Immature natural killer cell (primary cell): ENCODE measurements at regions not wholly inside any gene's neighbourhood (a gene's known extent, or its start where the extent isn't known, plus 50 kb on each side); places are given as distances from the start of the nearest gene placed in this dataset.

Experiments used
- DNase-seq, 3 donors: peaks; one replicate each; pipeline ENCODE4 v3.0.0; 2022; ENCODE audit warnings: mixed read lengths in 1 of 3
- H3K27ac Mint-ChIP-seq, 6 donors: one replicate each; pipeline ENCODE4 v1.8.0; 2020; ENCODE audit warnings: mixed read lengths in 6 of 6, mild to moderate bottlenecking in 5 of 6, inconsistent platforms in 4 of 6, moderate library complexity in 3 of 6
- H3K27me3 Mint-ChIP-seq, 3 donors: one replicate each; pipeline ENCODE4 v1.8.0; 2020 to 2021; ENCODE audit warnings: low read depth in 3 of 3, mild to moderate bottlenecking in 3 of 3, mixed read lengths in 3 of 3, moderate library complexity in 3 of 3, inconsistent platforms in 1 of 3
- H3K36me3 Mint-ChIP-seq, 3 donors: one replicate each; pipeline ENCODE4 v1.8.0; 2020; ENCODE audit warnings: mixed read lengths in 3 of 3, inconsistent platforms in 2 of 3, mild to moderate bottlenecking in 2 of 3
- H3K4me1 Mint-ChIP-seq, 2 donors: one replicate each; pipeline ENCODE4 v1.8.0; 2020; ENCODE audit warnings: inconsistent platforms in 2 of 2, mild to moderate bottlenecking in 2 of 2, mixed read lengths in 2 of 2, moderate library complexity in 1 of 2
- H3K4me3 Mint-ChIP-seq, 5 donors: one replicate each; pipeline ENCODE4 v1.8.0; 2020; ENCODE audit warnings: mild to moderate bottlenecking in 5 of 5, mixed read lengths in 5 of 5, inconsistent platforms in 3 of 5, moderate library complexity in 3 of 5
- H3K9me3 Mint-ChIP-seq, 6 donors: one replicate each; pipeline ENCODE4 v1.8.0; 2020; ENCODE audit warnings: mild to moderate bottlenecking in 6 of 6, mixed read lengths in 6 of 6, inconsistent platforms in 4 of 6, moderate library complexity in 3 of 6

GRCh38 chr13:50115695-50116094 is 100.5 kb downstream of the KCNRG start:
- no peaks in the 10 kb centered on the region for H3K9me3 Mint-ChIP-seq
- peaks cover 0 to 8% (median 0%) of the 10 kb centered on the region in 3 donors for H3K36me3 Mint-ChIP-seq
- H3K27me3 Mint-ChIP-seq = no peaks in the 10 kb centered on the region
- DNase-seq = no peak
- H3K4me1 Mint-ChIP-seq = peaks cover 2 to 30% of the 10 kb centered on the region in 2 donors
- no peak overlapping the region for H3K27ac Mint-ChIP-seq
- H3K4me3 Mint-ChIP-seq = no peak overlapping the region

- Mint-ChIP-seq H3K9me3 (no peaks in the 10 kb centered on the region), H3K4me1 (peaks cover 2 to 29% of the 10 kb centered on the region in 2 donors), H3K27me3 (no peaks in the 10 kb centered on the region), H3K36me3 (peaks cover 0 to 8% (median 0%) of the 10 kb centered on the region in 3 donors), H3K27ac (no peak overlapping the region), H3K4me3 (no peak overlapping the region)
- no peak for DNase-seq
Observed at GRCh38 chr13:50116430-50116973, 101.3 kb downstream of the KCNRG start.

DNA sequence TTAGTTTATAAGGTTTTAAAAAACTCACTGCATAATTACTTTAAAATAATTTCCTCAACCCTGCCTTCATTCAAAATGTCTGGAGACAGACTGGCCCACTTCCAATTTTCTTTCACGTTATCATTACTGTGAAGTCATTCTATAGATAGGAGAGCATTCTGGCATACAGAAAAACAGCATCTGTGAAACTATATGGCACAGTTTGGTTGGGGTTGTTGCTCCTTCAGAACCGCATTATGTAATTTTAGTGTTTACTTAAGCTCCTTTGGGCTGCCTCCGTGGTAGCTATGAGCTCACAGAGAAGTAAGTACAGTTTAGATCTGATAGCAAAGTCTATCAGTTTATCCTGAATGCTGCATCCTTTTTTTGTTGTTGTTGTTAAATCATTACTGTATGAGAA is 104.3 kb downstream of the KCNRG start:
- no peak overlapping the region for H3K27ac Mint-ChIP-seq
- peaks cover 22 to 47% of the 10 kb centered on the region in 2 donors for H3K4me1 Mint-ChIP-seq
- H3K4me3 Mint-ChIP-seq = no peak overlapping the region
- peaks cover 5 to 12% (median 8%) of the 10 kb centered on the region in 3 donors for H3K27me3 Mint-ChIP-seq
- no peaks in the 10 kb centered on the region for H3K9me3 Mint-ChIP-seq
- DNase-seq = no peak
- peaks cover 0 to 8% (median 0%) of the 10 kb centered on the region in 3 donors for H3K36me3 Mint-ChIP-seq

DNA sequence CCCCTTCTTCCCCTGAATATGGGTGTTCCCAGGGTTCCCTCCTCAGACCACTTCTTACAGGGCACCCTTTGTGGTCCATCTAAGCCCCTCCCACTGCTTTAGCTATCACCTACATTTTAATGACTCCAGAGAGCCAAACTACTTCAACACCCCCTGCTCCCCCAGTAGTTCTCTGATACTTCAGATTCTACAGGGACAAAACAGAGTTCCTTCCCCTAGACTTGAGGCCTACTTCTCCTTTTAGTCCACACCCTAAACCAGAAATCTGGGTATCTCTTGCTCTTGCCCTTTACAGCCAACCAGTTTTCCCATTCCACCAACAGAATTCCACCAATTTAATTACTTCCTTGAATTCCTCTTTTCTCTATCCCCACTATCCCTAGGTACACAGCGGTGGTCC is 107.2 kb downstream of the KCNRG start:
- Mint-ChIP-seq H3K4me3 (peak overlapping the region in 2 of 5 donors; percentile 89 to 90), H3K9me3 (peaks cover 0 to 2% (median 0%) of the 10 kb centered on the region in 6 donors), H3K27ac (peak overlapping the region; percentile 92 to 99 (median 96)), H3K4me1 (peaks cover 34 to 56% of the 10 kb centered on the region in 2 donors), H3K36me3 (peaks cover 0 to 4% (median 0%) of the 10 kb centered on the region in 3 donors), H3K27me3 (peaks cover 10 to 29% (median 23%) of the 10 kb centered on the region in 3 donors)
- DNase-seq = no peak

DNA sequence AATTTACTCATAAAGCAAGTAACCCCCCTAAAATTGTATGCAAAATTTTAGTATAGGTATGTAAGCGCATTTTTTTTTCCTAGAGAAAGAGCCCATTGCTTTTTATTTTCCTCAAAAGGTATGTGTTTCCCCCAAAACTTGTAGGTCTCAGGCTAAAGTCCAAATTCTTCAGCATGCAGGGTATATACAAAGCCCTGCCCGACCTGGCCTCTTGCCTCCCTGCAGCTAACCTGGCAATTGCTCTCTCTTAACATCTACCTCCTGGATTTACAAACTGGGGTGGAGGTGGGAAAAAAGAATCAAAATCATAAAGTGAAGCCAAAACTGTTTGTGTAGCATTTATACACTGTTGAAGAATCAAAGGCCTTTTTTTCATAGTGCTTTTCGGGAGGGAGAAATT is 107.8 kb downstream of the KCNRG start:
- peaks cover 10 to 29% (median 23%) of the 10 kb centered on the region in 3 donors for H3K27me3 Mint-ChIP-seq
- H3K4me1 Mint-ChIP-seq = peaks cover 34 to 57% of the 10 kb centered on the region in 2 donors

DNA sequence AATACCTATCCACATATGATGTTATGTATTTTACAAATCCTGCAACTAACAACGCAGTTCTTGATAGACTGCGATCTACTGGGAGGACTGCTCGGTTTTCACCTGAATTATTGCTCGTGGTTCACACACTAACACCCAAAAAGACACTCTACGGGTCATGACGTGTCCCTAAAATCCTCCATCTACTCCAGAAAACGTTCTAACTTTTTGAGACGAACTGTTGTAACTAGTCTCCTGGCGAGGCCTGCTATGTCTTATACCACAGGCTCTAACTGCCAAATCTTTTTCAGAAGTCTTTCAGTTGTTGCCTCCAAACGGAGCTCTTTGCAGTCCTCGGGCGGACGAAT is 108.2 kb downstream of the KCNRG start:
- peak overlapping the region; percentile 92 to 99 (median 96) for H3K27ac Mint-ChIP-seq
- peaks cover 0 to 2% (median 0%) of the 10 kb centered on the region in 6 donors for H3K9me3 Mint-ChIP-seq
- peak overlapping the region; percentile 89 to 97 (median 90) for H3K4me3 Mint-ChIP-seq
- H3K27me3 Mint-ChIP-seq = peaks cover 10 to 32% (median 28%) of the 10 kb centered on the region in 3 donors
- H3K36me3 Mint-ChIP-seq = peaks cover 0 to 4% (median 0%) of the 10 kb centered on the region in 3 donors
- no peak for DNase-seq
- H3K4me1 Mint-ChIP-seq = peaks cover 34 to 55% of the 10 kb centered on the region in 2 donors

More for the DNA sequence above, 107.8 kb downstream of the KCNRG start:
- H3K4me3 Mint-ChIP-seq = peak overlapping the region; percentile 89 to 97 (median 90)
- H3K27ac Mint-ChIP-seq = peak overlapping the region; percentile 92 to 99 (median 96)
- no peak for DNase-seq
- H3K36me3 Mint-ChIP-seq = peaks cover 0 to 4% (median 0%) of the 10 kb centered on the region in 3 donors
- peaks cover 0 to 2% (median 0%) of the 10 kb centered on the region in 6 donors for H3K9me3 Mint-ChIP-seq

DNA sequence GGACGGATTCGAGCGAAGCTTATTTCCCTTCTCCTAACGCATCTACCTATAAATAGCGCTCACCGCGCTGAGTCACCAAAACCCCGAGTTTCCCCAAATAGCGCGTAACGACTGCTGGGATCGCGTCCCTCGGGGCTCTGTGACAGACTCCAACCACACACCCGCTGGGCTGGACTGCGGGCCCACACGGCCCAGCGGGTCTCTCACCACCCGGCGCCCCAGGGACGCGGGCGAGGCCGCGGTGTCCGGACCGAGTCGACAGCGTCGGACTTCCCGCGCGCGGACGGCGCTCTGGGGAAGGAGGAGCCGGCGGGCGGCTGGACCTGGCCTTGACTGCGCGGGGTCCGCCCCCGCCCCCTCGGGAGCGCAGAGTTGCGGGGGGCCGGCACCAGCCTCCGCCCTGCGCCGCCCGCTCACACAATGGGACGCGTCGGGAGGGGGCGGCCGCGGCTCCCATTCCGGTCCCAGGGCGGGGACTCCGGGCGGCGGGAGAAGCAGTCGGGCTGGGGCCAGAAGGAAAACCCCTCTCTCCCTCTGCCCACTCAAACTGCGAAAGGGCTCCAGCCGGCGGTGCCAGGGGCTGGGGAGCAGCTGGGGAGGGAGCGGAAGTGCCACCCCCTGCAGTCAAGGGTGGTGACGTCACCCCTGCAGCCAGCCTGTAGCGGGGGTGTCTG is 108.8 kb downstream of the KCNRG start:
- Mint-ChIP-seq H3K36me3 (peaks cover 0 to 4% (median 0%) of the 10 kb centered on the region in 3 donors), H3K27ac (peak overlapping the region; percentile 92 to 99 (median 96)), H3K4me3 (peak overlapping the region; percentile 89 to 97 (median 90)), H3K27me3 (peaks cover 14 to 36% (median 33%) of the 10 kb centered on the region in 3 donors), H3K9me3 (peaks cover 0 to 2% (median 0%) of the 10 kb centered on the region in 6 donors), H3K4me1 (peaks cover 34 to 53% of the 10 kb centered on the region in 2 donors)
- DNase-seq = peak; percentile 76 to 80 (median 79)

GRCh38 chr13:50124536-50125303 is 109.5 kb downstream of the KCNRG start:
- Mint-ChIP-seq H3K4me3 (peak overlapping the region; percentile 83 to 92 (median 87)), H3K27me3 (peaks cover 18 to 43% (median 36%) of the 10 kb centered on the region in 3 donors), H3K36me3 (no peaks in the 10 kb centered on the region), H3K4me1 (peaks cover 39 to 55% of the 10 kb centered on the region in 2 donors), H3K27ac (peak overlapping the region; percentile 74 to 96 (median 90)), H3K9me3 (peaks cover 0 to 2% (median 0%) of the 10 kb centered on the region in 6 donors)
- DNase-seq = peak; percentile 94 to 96 (median 95)

DNA sequence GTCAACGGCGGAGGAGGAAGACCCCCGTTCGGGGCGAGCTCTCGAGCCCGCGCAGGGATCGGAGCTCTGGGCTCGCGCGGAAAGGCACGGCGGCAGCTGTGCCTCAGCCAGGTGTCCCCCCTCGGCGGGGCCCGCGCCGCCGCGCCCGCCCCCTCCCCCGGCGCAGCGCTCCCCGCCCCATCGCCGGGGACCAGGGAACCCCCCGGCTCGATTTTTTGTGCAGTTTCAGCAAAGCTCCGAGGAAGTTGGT is 110.0 kb downstream of the KCNRG start:
- Mint-ChIP-seq H3K36me3 (no peaks in the 10 kb centered on the region), H3K27me3 (peaks cover 21 to 48% (median 38%) of the 10 kb centered on the region in 3 donors), H3K4me1 (peaks cover 43 to 58% of the 10 kb centered on the region in 2 donors), H3K4me3 (peak overlapping the region; percentile 83 to 92 (median 87)), H3K9me3 (peaks cover 0 to 2% (median 0%) of the 10 kb centered on the region in 6 donors), H3K27ac (peak overlapping the region; percentile 74 to 96 (median 88))
- peak in 1 of 3 donors; percentile 67 for DNase-seq

GRCh38 chr13:50125554-50126262 is 110.5 kb downstream of the KCNRG start:
- peak; percentile 74 to 76 (median 75) for DNase-seq
- Mint-ChIP-seq H3K27ac (peak overlapping the region; percentile 91 to 96 (median 94)), H3K4me1 (peaks cover 47 to 58% of the 10 kb centered on the region in 2 donors), H3K36me3 (no peaks in the 10 kb centered on the region), H3K9me3 (peaks cover 0 to 2% (median 0%) of the 10 kb centered on the region in 6 donors), H3K4me3 (peak overlapping the region; percentile 87 to 98 (median 90)), H3K27me3 (peaks cover 24 to 52% (median 42%) of the 10 kb centered on the region in 3 donors)

- H3K4me3 Mint-ChIP-seq = peak overlapping the region; percentile 85 to 98 (median 90)
- H3K36me3 Mint-ChIP-seq = no peaks in the 10 kb centered on the region
- H3K4me1 Mint-ChIP-seq = peaks cover 54 to 61% of the 10 kb centered on the region in 2 donors
- H3K27me3 Mint-ChIP-seq = peaks cover 32 to 60% (median 49%) of the 10 kb centered on the region in 3 donors
- peak overlapping the region; percentile 91 to 95 (median 92) for H3K27ac Mint-ChIP-seq
- peaks cover 0 to 2% (median 0%) of the 10 kb centered on the region in 6 donors for H3K9me3 Mint-ChIP-seq
- DNase-seq = no peak
Observed at GRCh38 chr13:50126263-50126992, 111.2 kb downstream of the KCNRG start.

DNA sequence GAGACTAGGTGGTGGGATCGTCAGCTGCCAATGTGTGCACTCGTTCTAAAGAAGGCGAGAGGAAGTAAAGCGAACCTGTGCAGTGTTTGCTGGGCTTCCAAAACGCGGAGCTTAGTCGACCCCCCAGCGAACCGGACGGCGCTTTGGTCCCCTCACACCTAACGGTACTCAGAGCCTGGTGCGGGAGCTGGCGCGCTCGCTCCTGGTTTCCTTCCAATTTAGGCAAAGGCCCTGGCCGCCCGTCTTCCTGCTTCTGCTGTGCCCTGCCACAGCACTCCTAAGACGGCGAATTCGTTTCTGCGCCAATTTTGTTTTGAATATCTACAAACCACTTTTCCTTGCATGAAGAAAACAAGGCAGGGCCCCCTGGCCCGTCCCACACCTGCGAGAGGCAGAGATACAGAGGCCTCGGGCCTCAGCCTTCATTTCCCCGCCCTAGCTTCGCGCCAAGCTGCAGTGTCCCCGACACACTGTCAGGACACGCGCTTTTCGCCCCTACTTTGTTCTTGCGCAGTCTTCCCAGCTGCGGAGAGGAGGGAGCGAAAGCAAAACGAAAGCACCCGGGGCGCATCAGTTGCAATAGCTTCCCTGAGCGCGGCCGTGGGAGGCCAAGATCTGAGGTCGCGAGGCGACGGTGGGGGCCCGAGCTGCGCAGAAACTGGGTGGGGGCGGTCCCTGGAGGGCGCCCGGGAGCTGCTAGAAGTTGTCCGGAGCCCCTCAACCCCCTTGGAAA is 111.9 kb downstream of the KCNRG start:
- Mint-ChIP-seq H3K27me3 (peaks cover 38 to 67% (median 56%) of the 10 kb centered on the region in 3 donors), H3K4me1 (peaks cover 53 to 65% of the 10 kb centered on the region in 2 donors)

More for the DNA sequence above, 111.9 kb downstream of the KCNRG start:
- Mint-ChIP-seq H3K27ac (peak overlapping the region; percentile 91 to 95 (median 92)), H3K9me3 (peaks cover 0 to 2% (median 0%) of the 10 kb centered on the region in 6 donors), H3K36me3 (no peaks in the 10 kb centered on the region), H3K4me3 (peak overlapping the region; percentile 85 to 98 (median 90))
- peak; percentile 57 to 59 (median 59) for DNase-seq
